GM19043 (cell line): ENCODE measurements at regions not wholly inside any gene's neighbourhood (a gene's known extent, or its start where the extent isn't known, plus 50 kb on each side); places are given as distances from the start of the nearest gene placed in this dataset.
"Not testable (repeated sequence)": the region's sequence is repeated elsewhere in the genome, so short reads cannot be mapped to it uniquely, and the experiment has no call there.

Experiments
- ATAC-seq: cut with Tn5 transposase; IDR thresholded peaks from one replicate; pipeline ENCODE4 v1.9.1; 2021; ENCODE audit warnings: low read depth; ENCODE audit not compliant: unreplicated experiment

DNA sequence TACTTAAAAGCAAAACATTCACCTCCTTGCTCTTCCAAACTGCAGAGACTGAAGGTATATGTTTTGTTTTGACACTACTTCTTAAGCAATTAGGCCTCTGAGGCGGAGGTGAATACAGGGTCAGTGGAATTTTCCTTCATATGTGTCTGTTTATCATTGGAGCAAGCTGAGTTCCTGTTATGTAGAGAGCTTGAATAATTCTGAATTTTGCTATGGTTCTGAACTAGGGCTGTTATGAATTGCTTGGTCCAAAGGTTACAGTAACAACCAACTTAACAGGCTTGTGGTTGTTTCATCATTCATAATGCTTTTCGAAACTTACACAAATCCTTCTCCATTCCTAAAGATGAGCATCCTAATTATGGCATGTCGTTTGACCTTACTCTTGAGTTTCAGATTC lies 444.6 kb upstream of the MEF2C start:
- no peak for ATAC-seq

DNA sequence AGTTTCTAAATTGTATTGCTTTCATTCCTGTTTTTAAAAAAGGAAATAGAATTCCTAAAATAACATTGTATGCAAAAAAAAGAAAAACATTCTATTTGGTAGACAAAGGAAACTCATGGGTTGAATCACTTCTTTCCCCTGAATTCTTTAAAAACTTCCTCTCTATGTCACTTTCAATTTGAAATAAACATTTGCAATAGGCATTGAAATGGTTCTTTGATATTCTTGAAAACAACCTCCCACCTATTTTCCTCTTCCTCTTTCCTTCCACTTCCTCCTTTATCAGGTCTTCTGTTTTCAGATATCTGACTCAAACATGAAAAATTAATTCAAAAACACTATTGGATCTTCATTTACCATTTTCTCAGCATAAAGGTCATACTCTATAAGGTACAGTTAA lies 442.0 kb upstream of the MEF2C start:
- no peak for ATAC-seq

DNA sequence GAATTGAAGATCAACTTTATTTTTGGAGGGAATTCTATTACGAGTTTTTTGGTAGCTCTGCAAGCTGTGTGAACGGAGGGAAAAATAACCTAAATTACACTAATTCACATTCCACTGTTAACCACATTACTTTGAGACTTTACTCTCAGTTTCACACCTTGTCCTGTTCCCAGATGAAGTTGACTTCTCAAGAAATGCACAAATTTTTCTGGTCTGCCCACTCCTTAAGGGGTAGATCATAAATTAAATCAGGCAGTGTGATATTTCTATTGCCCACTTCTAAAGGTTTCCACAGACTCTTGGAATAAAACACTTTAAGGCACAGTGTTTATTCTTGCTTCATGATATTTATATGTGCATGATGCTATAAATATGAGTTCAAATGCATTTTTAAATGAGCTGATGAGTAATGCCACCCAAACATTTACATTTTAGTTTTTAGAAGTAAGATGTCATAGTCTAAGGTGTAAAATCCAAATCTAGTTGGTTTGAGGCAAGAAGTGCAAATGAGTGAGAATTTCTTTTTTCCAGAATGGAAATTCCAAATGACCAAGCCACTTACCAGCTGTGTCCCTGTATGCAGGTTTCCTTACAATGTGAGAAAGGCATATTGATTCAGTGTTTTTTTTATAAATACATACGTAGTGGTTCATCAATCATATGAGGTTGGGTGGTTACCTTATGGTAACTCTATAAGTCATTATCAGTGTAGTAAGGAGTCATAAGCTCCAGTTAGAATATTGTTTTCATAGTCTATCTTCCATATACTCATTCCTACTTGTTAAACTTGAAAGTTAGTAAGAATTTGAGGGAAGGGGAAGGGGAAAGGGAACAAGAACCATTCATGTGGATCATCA lies 437.7 kb upstream of the MEF2C start:
- ATAC-seq, result no peak

DNA sequence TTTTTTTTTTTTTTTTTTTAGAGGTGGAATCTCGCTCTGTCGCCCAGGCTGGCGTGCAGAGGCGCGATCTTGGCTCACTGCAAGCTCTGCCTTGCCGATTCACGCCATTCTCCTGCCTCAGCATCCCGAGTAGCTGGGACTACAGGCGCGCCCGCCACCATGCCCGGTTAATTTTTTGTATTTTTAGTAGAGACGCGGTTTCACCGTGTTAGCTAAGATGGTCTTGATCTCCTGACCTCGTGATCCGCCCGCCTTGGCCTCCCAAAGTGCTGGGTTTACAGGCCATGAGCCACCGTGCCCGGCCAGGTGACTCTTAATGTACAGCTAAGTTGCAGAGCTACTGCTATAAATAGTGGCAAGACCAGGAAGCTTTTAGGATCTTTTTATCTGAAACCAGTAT lies 434.9 kb upstream of the MEF2C start:
- not testable (repeated sequence) for ATAC-seq

DNA sequence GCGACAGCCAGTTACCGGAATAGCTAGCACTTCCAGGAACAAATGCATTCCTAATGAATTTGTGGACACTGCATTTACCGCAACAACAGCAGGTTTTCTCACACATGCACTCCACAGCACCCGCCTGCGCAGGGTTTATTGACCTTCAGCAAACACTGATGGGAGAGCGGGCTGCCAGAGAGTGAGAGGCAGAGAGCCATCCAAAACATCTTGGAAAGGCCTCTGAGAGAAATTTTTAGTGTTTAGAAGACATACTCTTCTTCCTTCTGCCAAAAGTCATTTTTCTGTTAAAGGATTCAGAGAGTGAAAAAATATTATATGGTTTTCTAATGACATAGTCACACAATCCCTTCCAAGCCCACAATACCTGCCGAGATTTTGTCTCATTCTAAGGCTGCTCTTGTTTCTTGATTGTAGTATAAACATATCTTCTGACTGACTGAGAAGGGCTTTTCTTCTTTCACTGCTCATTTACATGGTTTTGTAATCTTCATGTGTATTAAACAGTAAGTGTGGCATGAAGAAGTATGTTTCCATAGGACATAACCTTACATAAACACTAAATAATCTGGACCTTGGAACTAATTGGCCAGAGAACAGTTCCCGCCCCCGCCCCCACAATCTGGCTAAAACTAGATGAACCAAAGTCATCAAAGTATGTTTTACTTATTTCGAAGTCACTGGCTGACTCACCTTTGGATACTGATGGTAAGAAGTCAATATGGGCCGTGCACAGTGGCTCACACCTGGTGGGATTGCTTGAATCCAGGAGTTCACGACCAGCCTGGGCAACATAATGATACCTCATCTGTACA lies 432.5 kb upstream of the MEF2C start:
- no peak for ATAC-seq

DNA sequence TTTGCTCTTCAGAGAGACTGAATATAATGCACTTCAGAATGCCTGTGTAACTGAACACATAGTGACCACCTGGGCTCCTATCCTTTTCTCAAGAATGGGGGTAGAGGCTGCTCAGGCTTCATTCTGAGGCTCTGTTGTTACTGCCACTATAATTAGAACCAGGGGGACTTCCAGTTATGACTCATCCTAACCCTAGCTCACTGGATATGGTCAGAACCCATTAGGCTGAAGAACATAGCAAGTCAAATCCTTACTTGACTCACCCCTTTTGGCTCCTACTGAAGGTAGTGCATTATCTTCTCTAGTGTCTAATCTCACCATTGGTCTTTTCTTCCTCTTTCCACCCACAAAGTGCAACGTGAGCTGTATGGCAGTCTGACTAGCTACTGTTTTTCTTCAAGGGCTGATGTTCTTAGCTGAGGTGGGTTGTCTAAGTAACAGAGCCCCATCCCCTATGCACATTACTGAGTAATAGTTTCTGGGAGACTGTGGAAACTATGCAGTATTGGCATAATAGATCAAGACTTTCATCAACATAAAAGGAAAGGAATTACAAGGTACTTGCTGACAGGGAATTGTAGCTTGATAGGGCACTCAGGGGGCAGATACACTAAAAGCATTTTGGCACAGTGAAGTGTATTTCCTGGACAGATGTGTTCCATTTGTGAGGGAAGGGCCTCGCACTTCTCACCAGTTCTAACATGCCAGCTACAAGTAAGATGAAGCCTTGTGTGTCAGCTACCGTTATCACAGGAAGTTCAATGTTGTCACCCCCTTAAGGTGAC lies 431.0 kb upstream of the MEF2C start:
- ATAC-seq, result peak; percentile 93

DNA sequence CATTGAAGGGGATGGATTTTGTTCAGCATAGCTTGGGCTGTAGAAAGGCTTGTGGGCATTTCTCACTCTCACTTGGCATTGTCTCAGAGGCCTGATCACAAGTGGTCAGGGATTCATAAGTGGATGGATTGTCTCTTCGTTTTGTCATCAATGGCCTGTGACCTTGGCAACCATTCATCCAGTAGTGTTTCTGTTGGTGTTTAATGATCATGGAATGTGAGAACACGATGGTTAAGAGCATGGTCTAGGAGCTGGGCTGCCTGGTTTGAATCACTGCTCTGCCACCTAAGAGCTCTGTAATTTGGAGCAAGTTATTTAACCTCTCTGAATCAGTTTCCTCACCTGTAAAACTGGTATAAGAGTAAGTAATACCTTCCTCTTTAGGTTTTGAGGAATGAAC lies 430.1 kb upstream of the MEF2C start:
- ATAC-seq, result no peak

DNA sequence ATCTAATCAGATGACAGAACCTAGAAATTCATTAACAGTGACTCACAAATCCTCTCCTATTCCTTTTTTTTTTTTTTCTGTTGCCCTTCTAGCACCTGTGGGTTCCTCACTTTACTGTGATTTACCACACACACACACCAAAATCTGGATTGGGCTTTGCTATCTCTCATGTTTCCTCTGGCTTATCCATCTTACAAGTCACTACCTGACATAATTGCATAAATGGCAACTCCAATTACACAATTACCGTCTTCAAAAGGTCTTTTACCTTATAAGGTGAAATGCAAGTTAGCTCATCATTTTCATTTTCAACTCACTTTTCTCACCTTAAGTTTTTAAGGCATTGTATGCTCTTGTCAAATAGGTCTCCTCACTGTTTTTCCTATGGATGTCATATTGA lies 426.3 kb upstream of the MEF2C start:
- ATAC-seq, result no peak

DNA sequence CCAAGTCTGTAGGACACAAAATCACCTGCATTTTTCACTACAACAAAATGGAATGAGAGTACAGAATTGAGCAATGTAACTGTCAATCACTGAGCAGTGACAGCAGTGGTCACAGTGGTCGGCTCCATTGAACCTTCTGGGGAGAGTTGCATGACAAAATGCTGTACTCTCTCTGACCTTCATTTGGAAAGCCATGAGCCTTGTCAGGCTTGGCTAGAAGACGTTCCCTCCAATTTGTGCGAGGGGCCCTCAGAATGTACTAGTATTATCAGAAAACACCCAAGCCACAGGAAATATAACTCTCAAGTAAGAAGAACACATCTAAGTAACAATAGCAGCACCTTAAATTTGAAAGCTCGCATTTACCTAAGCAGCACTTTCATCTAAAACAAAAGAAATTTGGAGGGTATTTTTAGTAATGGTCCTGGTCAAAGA lies 425.6 kb upstream of the MEF2C start:
- peak; percentile 92 for ATAC-seq

DNA sequence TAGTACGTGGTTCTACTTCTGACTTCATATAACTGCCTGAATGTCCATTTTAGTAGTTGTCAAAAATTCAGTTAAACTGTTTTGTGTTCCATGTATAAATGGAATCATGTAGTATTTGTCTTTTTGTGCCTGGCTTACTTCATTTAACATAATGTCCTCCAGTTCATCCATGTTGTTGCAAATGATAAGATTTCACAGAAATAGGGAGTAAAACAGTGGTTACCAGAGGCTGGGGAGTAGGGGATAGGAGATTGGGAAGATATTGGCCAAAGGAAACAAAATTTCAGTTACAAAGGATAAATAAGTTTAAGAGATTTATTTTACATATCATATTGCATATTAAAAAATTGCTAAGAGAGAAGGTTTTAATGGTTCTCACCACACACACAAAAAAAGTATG lies 425.0 kb upstream of the MEF2C start:
- no peak for ATAC-seq

DNA sequence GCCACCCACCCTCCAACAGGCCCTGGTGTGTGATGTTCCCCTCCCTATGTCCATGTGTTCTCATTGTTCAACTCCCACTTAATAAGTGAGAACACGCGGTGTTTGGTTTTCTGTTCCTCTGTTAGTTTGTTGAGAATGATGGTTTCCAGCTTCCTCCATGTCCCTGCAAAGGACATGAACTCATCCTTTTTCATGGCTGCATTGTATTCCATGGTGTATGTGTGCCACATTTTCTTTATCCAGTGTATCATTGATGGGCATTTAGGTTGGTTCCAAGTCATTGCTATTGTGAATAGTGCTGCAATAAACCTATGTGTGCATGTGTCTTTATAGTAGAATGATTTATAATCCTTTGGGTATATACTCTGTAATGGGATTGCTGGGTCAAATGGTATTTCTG lies 424.2 kb upstream of the MEF2C start:
- not testable (repeated sequence) for ATAC-seq

DNA sequence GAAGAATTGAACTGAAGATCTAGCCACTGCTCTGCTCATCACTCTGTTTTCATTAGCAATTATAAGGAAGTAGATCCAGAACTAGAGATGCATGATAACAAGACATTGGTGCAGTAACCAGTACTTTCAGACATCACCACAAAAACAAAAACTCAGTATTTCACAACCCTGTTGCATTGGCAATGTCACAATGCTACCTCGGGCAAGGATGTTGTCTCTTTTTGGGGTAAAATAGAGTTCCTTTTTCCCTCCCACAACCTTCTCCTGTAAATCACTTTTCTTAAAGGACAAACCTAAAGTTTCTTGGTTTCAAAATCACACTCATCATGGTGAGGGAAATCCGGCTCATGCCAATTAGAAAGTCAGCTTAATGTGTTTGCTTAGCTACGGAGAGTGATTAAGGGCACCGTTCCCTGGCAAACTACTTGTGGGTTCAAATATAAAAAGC lies 420.1 kb upstream of the MEF2C start:
- peak; percentile 45 for ATAC-seq

DNA sequence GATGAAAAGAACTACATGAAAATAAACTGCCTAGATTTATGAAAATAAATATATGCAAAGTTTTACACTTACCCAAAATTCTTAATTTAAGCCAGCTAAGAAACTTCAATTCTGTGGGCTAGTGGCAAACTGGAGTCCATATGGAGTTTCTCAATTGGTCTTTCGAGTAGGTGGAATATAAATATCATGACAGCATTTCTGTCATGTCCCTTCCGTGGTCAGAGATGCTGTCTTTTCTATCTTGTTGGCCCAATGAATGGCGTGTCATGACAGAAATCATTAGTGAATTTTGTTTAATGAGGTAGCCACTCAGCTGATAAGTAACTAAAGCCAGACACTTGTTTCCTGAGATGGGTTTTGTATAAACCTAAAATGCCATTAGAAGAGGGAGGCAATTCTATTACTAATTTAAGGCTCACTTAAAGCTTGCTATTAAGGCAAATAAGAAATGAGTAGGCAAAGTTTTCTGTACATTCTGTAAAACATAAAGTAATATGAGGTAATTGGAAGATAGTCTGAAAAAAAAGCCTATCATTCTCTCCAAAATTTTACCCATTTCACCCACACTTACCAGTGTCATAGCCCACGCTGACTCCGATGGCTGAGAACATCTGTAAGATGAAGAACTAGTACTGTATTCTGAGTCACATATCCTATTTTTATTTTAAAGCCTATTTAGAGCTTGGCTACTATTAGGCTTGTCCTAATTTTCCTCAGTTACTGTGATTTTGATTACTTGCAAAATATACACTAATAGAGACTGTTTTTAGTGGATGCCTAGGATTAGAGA lies 419.3 kb upstream of the MEF2C start:
- no peak for ATAC-seq

DNA sequence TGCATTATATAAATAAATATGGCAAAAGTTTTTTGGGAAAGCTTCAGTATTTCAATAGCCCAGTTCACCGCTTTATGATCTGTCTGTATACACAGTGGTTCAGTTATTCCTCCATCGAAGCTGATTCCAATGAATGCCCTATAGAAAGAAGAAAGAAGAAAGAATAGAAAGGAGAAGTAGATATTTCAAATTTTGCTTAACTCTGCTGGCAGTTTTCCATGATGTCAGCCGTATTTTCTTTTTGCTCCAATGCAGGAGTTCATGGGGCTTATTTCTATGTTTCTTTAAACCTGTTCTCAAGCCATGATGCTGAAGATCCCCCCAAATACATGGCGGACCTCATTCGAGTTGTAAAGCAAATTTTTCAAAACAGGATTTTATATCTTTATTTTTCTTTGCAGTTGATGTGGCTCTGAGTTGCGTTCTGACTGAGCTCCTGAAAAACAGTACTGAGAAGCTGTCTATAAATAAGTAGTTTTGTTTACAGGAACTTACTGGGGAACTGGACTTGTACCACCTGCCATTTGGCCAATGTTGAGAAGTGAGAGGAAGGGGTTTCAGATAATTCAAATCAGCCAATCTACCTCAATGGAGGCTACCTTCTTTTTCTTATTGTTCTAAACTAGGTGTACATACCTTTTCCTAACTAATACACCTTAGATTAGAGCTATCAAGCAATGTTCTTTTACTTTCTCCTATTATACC lies 418.5 kb upstream of the MEF2C start:
- peak; percentile 85 for ATAC-seq

DNA sequence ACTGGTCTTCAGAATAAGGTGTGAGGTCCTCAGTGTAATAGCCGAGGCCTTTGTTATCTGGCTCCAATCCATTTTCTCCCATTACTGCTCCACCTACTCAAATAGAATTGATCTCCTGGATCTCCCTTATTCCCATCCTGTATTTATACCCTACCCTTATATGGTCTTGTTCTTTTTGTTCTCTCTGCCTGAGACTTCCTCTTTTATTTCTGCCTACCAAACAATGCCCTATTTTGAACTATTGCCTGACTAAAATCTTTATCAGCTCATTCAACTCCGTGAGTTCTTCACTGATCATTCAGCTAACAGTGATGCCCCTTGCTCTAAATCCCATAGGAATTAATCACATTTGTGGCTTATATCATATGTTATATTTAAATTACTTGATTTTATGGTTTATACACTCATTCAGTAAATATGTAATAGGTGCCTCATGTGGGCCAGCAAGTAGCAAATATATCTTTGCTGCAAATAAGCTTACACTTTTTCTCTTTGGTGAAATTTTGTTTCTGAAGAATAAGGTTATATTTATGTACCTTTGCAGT lies 417.5 kb upstream of the MEF2C start:
- no peak for ATAC-seq

DNA sequence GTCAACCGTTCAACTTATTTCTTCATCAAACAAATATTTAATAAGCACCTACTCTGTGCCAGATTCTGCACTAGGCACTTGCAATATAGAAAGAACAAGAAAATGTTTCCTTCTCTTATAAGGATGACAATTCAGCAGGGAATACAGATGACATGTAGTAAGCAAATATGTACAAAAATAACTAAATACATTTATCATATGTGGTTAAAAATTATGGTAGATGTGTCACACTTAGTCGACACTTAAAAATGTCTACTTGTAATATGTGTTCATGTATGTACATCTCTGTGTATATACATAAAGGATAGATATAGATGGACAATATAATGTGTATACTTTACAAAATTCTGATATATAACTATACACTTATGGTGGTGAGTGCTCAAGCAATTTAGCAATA lies 417.0 kb upstream of the MEF2C start:
- no peak for ATAC-seq

DNA sequence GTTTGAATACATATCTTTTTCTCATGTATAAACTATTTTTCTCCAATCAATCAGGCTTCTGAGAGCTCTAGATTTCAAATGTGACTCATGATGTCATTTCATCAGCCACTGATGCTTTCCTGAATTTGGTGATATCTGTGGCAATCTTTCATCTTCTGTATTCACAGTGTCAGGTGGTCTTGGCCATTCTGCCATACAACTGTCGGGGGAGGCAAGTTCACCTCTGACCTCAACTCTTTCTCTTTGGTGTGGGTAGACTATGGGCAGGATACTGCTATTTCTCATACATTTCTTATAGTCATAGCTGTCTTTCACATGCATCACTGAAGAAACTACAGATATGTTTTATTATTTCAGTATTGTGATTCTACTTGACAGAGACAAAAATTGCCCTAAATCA lies 414.1 kb upstream of the MEF2C start:
- ATAC-seq, result no peak

DNA sequence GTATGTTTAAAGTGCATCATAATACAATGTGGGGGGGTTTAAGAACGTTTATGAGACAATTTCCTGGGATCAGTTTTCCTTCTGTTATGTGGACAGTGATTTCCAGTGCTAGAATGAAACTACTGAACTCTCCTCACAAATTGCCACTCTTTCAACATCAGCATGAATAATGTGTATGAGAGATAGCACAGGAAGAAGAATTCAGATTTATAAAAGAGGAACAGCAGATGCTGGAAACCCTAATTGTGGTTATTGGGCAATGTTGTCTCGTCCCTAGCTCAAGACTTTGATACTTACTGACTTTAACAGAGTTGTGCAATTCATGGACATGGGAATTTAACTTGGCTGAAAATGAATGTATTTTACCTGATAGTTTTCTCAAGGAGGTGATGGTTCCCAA lies 410.8 kb upstream of the MEF2C start:
- ATAC-seq, result no peak

DNA sequence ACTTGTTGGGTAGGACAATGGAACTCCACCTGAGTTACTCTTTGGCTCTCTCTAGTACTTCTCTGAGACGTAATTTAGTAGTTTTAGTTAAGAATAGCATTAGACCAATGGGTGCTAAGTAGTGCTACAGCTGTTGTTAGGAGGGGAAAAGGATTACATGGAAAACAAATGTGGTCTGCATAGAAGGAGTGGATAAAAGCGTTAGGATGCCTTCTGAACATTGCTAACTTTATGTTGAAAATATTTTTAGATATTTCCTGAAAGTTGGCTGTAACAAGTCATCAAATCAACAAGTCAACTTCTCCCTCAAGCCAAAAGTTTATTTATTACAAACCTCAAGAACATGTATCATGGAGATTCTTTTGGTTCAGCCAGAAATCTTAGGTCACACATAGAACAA lies 409.5 kb upstream of the MEF2C start:
- no peak for ATAC-seq
